ENCODE measurements at regions not wholly inside any gene's neighbourhood (a gene's known extent, or its start where the extent isn't known, plus 50 kb on each side); places are given as distances from the start of the nearest gene placed in this dataset.

GRCh38 chr4:38332699-38333098 is 331.3 kb upstream of the KLF3 start:
- Histone ChIP-seq H3K9ac (ENCODE audit: insufficient read depth, low read depth, low read length) (no peak overlapping the region), H3K4me1 (ENCODE audit: insufficient read depth, low read length) (peaks cover 33% of the 10 kb centered on the region), H2AFZ (ENCODE audit: low read length) (no peak overlapping the region), H3K4me3 (replicated peaks in 1 of 3; ENCODE audit: insufficient read depth in 1 of 3, low read depth in 2 of 3, low read length in 3 of 3) (no peak overlapping the region), H3K27me3 (ENCODE audit: control insufficient read depth in 1 of 2, insufficient read depth in 2 of 2, low read length in 2 of 2) (no peaks in the 10 kb centered on the region; a peak in 1 of 5 replicates), H3K79me2 (ENCODE audit: insufficient read depth, low read length) (no peaks in the 10 kb centered on the region), H3K36me3 (replicated peaks in 1 of 2; ENCODE audit: control insufficient read depth in 1 of 2, insufficient read depth in 2 of 2, low read length in 2 of 2) (no peaks in the 10 kb centered on the region), H4K20me1 (ENCODE audit: insufficient read depth, low read length) (no peaks in the 10 kb centered on the region), H3K9me3 (ENCODE audit: low read length) (peaks cover 1% of the 10 kb centered on the region), H3K4me2 (ENCODE audit: low read depth, low read length) (no peak overlapping the region), H3K27ac (ENCODE audit: extremely low read length, insufficient read depth, low read length) (no peak overlapping the region)
- intact Hi-C loops (cut with micrococcal nuclease; ENCODE audit: unreplicated experiment) (no loop called here), in situ Hi-C loops (cut with HindIII; ENCODE audit: extremely low pct_ligation_motif_present, low pct_unique_long_range_greater_than_20kb) (no loop called here)
- DNase-seq (ENCODE audit: low spot score): no peak
- TF ChIP-seq IKZF4 (CRISPR knock-in tag; IDR thresholded peaks at IDR 0.05; ENCODE audit: borderline replicate concordance, low read depth, not compliant biosample characterization) (no peak), RXRA (CRISPR knock-in tag; IDR thresholded peaks at IDR 0.05) (no peak), ELF4 (CRISPR knock-in tag; IDR thresholded peaks at IDR 0.05; ENCODE audit: borderline replicate concordance) (no peak), ZNF12 (CRISPR knock-in tag; IDR thresholded peaks at IDR 0.05) (no peak), KDM4B (CRISPR knock-in tag; IDR thresholded peaks at IDR 0.05) (no peak), ZNF777 (CRISPR knock-in tag; IDR thresholded peaks at IDR 0.05) (no peak), ZNF709 (CRISPR knock-in tag; IDR thresholded peaks at IDR 0.05) (no peak), ZNF138 (CRISPR knock-in tag; IDR thresholded peaks at IDR 0.05; ENCODE audit: low read depth) (no peak), ADNP (CRISPR knock-in tag; IDR thresholded peaks at IDR 0.05) (no peak), ZFP62 (CRISPR knock-in tag; IDR thresholded peaks at IDR 0.05) (no peak), ZNF615 (CRISPR knock-in tag; IDR thresholded peaks at IDR 0.05; ENCODE audit: borderline replicate concordance) (no peak), ZNF609 (CRISPR knock-in tag; IDR thresholded peaks at IDR 0.05; ENCODE audit: borderline replicate concordance) (no peak), ZFX (CRISPR knock-in tag; IDR thresholded peaks at IDR 0.05; ENCODE audit: low read depth) (no peak)
- POLR2A ChIA-PET: no interaction called here
- FAIRE-seq: no peak
- ATAC-seq: no peak
- WGBS (ENCODE audit: low lambda C conversion rate): 86% methylated on average over 4 of the region's 4 CpGs
- CTCF ChIA-PET (ENCODE audit: low intra/inter-chr PET ratio, low total read pairs): no interaction called here
- BruUV-seq (replicated peaks): no TSS peak
